HepG2 (cell line): ENCODE measurements at regions not wholly inside any gene's neighbourhood (a gene's known extent, or its start where the extent isn't known, plus 50 kb on each side); places are given as distances from the start of the nearest gene placed in this dataset.
A peak's percentile ranks its signal among the peaks of the same experiment; 100 is the strongest.

ENCODE experiments used
- ATAC-seq: fragments of 200-7000 bp; cut with Tn5 transposase; 3 replicates; pipeline ENCODE4 v1.9.1; 2020; ENCODE audit warnings: mild to moderate bottlenecking, moderate library complexity
- BruUV-seq: library from RNA; stranded (reverse); fragments of 400-500 nt; replicated peaks from 2 replicates; lab custom pipeline; 2021; lab: Mats Ljungman, UMichigan
- CTCF ChIA-PET: fragments of 300-600 bp; formaldehyde crosslinking; extraction: SDS; loops from one replicate; lab custom pipeline; 2021; ENCODE audit warnings: low total read pairs, inconsistent platforms, low intra/inter-chr PET ratio; lab: Yijun Ruan, JAX
- POLR2A ChIA-PET: fragments of 350-600 bp; sonication (Branson Sonifier 250); formaldehyde crosslinking; loops from one replicate; lab custom pipeline; 2020; ENCODE audit warnings: antibody characterized with exemption, inconsistent platforms; lab: Yijun Ruan, JAX
- DNase-seq: peaks from one replicate; pipeline ENCODE4 v3.0.0-alpha.2; 2015; ENCODE audit warnings: low spot score
- FAIRE-seq: peaks from 3 replicates; lab custom pipeline; 2011; peaks lifted over from hg19 to GRCh38; lab: Jason Lieb, UNC
- H2AFZ ChIP-seq: one replicate; pipeline ENCODE4 v1.6.1; 2011; ENCODE audit warnings: low read length, inconsistent platforms
- H3K27ac ChIP-seq: fragments of 300-600 bp; 3 replicates; pipeline ENCODE4 v1.8.0; 2011; ENCODE audit warnings: mixed run types, mild to moderate bottlenecking, mixed read lengths, low read length, inconsistent platforms; ENCODE audit not compliant: insufficient read depth; ENCODE audit errors: extremely low read length
- H3K27me3 ChIP-seq, 2 experiments: fragments of 200-600 bp in 1 of 2; 2 replicates in 1 of 2; 3 replicates in 1 of 2; pipeline versions ENCODE4 v1.6.0 to v1.8.0; 2011; ENCODE audit warnings: low read length in 2 of 2, mild to moderate bottlenecking in 2 of 2, moderate library complexity in 2 of 2, inconsistent platforms in 1 of 2; ENCODE audit not compliant: insufficient read depth in 2 of 2, control insufficient read depth in 1 of 2
- H3K36me3 ChIP-seq, 2 experiments: fragments of 200-600 bp in 1 of 2; replicated peaks in 1 of 2; 2 replicates in 1 of 2; 3 replicates in 1 of 2; pipeline versions ENCODE4 v1.5.1 to v1.8.0; 2011; ENCODE audit warnings: low read length in 2 of 2, inconsistent platforms in 1 of 2; ENCODE audit not compliant: insufficient read depth in 2 of 2, control insufficient read depth in 1 of 2
- H3K4me1 ChIP-seq: 2 replicates; pipeline ENCODE4 v1.5.1; 2012; ENCODE audit warnings: low read length, inconsistent platforms; ENCODE audit not compliant: insufficient read depth
- H3K4me2 ChIP-seq: 2 replicates; pipeline ENCODE4 v1.6.0; 2011; ENCODE audit warnings: low read depth, low read length, inconsistent platforms
- H3K4me3 ChIP-seq, 3 experiments: fragments of 200-600 bp in 1 of 3; sonication (generic), shearing (Covaris generic) in 1 of 3; replicated peaks in 1 of 3; 2 replicates each; pipeline ENCODE4 v1.5.1; 2011 to 2016; ENCODE audit warnings: low read length in 3 of 3, inconsistent platforms in 2 of 3, low read depth in 2 of 3, mild to moderate bottlenecking in 2 of 3, control low read depth in 1 of 3, mixed read lengths in 1 of 3; ENCODE audit not compliant: insufficient read depth in 1 of 3
- H3K79me2 ChIP-seq: one replicate; pipeline ENCODE4 v1.6.1; 2011; ENCODE audit warnings: low read length, inconsistent platforms; ENCODE audit not compliant: insufficient read depth
- H3K9ac ChIP-seq: 2 replicates; pipeline ENCODE4 v1.6.0; 2011; ENCODE audit warnings: mild to moderate bottlenecking, low read depth, low read length, inconsistent platforms; ENCODE audit not compliant: insufficient read depth
- H3K9me3 ChIP-seq: 2 replicates; pipeline ENCODE4 v1.5.1; 2012; ENCODE audit warnings: mild to moderate bottlenecking, low read length
- H4K20me1 ChIP-seq: 2 replicates; pipeline ENCODE4 v1.6.0; 2011; ENCODE audit warnings: inconsistent platforms, mild to moderate bottlenecking, low read length, moderate library complexity; ENCODE audit not compliant: insufficient read depth
- ISL2 ChIP-seq: sonication (generic); formaldehyde crosslinking; IDR thresholded peaks from 2 replicates; pipeline ENCODE4 v1.5.0; 2020; ENCODE audit warnings: missing genetic modification reagents
- LCORL ChIP-seq, 2 experiments: fragments of 450-650 bp in 1 of 2; sonication (generic) in 1 of 2; formaldehyde crosslinking in 1 of 2; IDR thresholded peaks; 2 replicates each; pipeline versions ENCODE4 v1.5.0 to v1.6.1; 2017 to 2020; ENCODE audit warnings: antibody characterized with exemption in 1 of 2, missing genetic modification reagents in 1 of 2
- MAFF ChIP-seq: IDR thresholded peaks from 2 replicates; pipeline ENCODE4 v1.6.1; 2011; ENCODE audit warnings: low read depth, low read length, improper control_type of control experiment
- MAFK ChIP-seq, 2 experiments: IDR thresholded peaks in 1 of 2; conservative IDR thresholded peaks in 1 of 2; 2 replicates each; pipeline ENCODE4 v1.6.1; 2011; ENCODE audit warnings: improper control_type of control experiment in 2 of 2, low read length in 2 of 2
- NCOA1 ChIP-seq: sonication (generic); formaldehyde crosslinking; IDR thresholded peaks from 2 replicates; pipeline ENCODE4 v1.9.0; 2021; ENCODE audit warnings: missing genetic modification reagents
- NFE2L2 ChIP-seq: fragments of 150-350 bp; IDR thresholded peaks from 2 replicates; pipeline ENCODE4 v1.6.1; 2014; ENCODE audit warnings: low read length
- ZNF317 ChIP-seq: sonication (generic); formaldehyde crosslinking; IDR thresholded peaks from 2 replicates; pipeline ENCODE4 v1.5.0; 2020; ENCODE audit warnings: mild to moderate bottlenecking, missing genetic modification reagents
- WGBS: methylation state at CpG from one replicate; pipeline ENCODE4 v1.1.6; 2017; ENCODE audit warnings: low lambda C conversion rate; 5-methylcytosine and 5-hydroxymethylcytosine counted together
- in situ Hi-C: cut with HindIII; loops from 2 replicates; pipeline ENCODE4 v1.10.0; 2017; ENCODE audit warnings: low pct_unique_long_range_greater_than_20kb; ENCODE audit not compliant: extremely low pct_ligation_motif_present
- intact Hi-C: fragments of 100-400 bp; cut with micrococcal nuclease; formaldehyde crosslinking; loops from one replicate; pipeline ENCODE4 v1.10.0; 2022; ENCODE audit not compliant: unreplicated experiment

DNA sequence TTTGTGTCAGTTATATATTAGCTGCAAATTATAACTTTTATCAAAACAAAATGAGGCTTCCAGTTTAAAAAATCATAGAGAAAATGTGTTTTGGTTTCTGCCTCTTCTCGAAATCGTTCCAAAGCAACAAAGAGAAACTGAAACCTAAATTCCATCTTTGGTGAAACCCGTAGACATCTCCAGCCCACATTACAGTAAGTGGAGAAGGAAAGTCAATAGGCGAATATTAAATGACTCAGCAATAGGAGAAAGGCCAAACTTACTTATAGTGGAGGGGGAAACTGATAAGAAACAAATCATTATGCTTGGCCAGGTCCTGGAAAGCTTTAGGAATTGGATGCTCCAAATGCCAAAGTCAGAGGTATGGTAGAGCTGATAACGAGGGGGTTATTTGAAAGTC is 103.0 kb upstream of the SHISA6 start:
- TF ChIP-seq MAFK (conservative IDR thresholded peaks at IDR 0.05 in 1 of 2, IDR thresholded peaks at IDR 0.05 in 1 of 2; ENCODE audit: low read length in 2 of 2) (peak; percentile 18 to 37; a peak in 2 of 4 replicates), ZNF317 (CRISPR knock-in tag) (no peak), NFE2L2 (peak; percentile 47; the same call in 1 of the 2 replicates), MAFF (0 out of 2 replicates have a peak, but pooled peaks have one; percentile 14)
- Histone ChIP-seq H3K4me1 (no peaks in the 10 kb centered on the region), H3K9me3 (no peaks in the 10 kb centered on the region), H2AFZ (no peak overlapping the region), H3K4me2 (peak overlapping the region; percentile 53), H3K79me2 (no peaks in the 10 kb centered on the region), H3K4me3 (peak overlapping the region in 1 of 3 experiments; percentile 46; a peak in 2 of 6 replicates), H3K27me3 (no peaks in the 10 kb centered on the region), H3K36me3 (no peaks in the 10 kb centered on the region), H3K9ac (no peak overlapping the region), H3K27ac (no peak overlapping the region), H4K20me1 (no peaks in the 10 kb centered on the region)
- no TSS peak for BruUV-seq
- ChIA-PET POLR2A (no interaction called here), CTCF (no interaction called here)
- WGBS = 0% methylated on average over 5 of the region's 5 CpGs
- FAIRE-seq (no peak), DNase-seq (no peak), ATAC-seq (no peak)
- intact Hi-C loops = no loop called here
- in situ Hi-C loops = no loop called here

DNA sequence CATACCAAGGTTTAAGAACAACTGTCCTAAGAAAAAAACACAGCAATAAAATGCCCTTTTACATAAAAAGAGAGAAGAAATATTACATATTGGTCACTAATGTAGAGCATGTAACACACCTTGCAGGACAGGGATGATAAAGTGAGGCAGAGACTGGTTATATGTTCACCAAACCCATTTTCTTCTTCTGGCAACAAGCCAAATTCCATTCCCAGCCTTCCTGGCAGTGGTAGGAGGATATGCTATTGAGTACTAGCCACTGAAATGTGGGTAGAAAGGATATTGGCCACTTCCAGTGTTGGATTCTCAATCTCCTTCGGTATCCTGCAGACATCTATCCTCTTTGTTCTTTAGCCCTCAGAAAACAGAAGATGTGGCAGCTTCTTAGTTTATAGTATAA is 105.2 kb upstream of the SHISA6 start:
- FAIRE-seq = no peak
- CTCF ChIA-PET = no interaction called here
- Histone ChIP-seq H2AFZ (no peak overlapping the region), H3K79me2 (no peaks in the 10 kb centered on the region), H3K4me3 (no peak overlapping the region), H3K36me3 (no peaks in the 10 kb centered on the region), H3K4me2 (no peak overlapping the region), H3K4me1 (no peaks in the 10 kb centered on the region), H4K20me1 (no peaks in the 10 kb centered on the region), H3K9me3 (no peaks in the 10 kb centered on the region), H3K27ac (no peak overlapping the region), H3K27me3 (no peaks in the 10 kb centered on the region), H3K9ac (no peak overlapping the region)
- TF ChIP-seq NCOA1 (CRISPR knock-in tag) (no peak), ISL2 (CRISPR knock-in tag) (no peak), LCORL (IDR thresholded peaks at IDR 0.05) (peak; percentile 60; the same call in 1 of the 2 replicates), LCORL (CRISPR knock-in tag; IDR thresholded peaks at IDR 0.05) (no peak)
- intact Hi-C loops (no loop called here), in situ Hi-C loops (no loop called here)
- POLR2A ChIA-PET = no interaction called here
- DNase-seq = no peak
- WGBS = 15% methylated on average over 1 of the region's 1 CpG
- BruUV-seq = no TSS peak
- ATAC-seq = no peak
